Stimulated activated naive CD4-positive, alpha-beta T cell (primary cell): ENCODE measurements at regions not wholly inside any gene's neighbourhood (a gene's known extent, or its start where the extent isn't known, plus 50 kb on each side); places are given as distances from the start of the nearest gene placed in this dataset.
"Not testable (repeated sequence)": the region's sequence is repeated elsewhere in the genome, so short reads cannot be mapped to it uniquely, and the experiment has no call there.

Experiments used
- DNase-seq, 6 experiments: peaks; one replicate each; lab custom pipeline; 2025; lab: John Stamatoyannopoulos, UW

DNA sequence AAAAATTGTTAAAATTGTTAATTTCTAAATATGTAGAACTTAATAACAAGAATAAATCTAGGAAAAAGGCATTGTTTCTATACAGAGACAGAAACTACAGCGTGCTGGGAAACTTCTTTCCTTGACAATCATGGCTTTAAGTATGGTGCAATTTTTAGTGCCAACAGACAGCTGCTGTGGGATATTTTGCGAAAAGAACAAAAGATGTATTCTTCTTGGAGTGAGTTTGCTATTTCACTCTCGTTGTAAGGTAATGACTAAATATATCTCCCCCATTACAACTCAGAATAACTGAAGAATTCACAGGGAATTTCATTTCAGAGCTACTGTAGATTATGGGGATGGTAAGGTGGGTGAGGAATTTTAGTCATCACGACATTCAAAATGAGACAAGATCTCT lies 2055.0 kb upstream of the ACO1 start:
- DNase-seq, result no peak

DNA sequence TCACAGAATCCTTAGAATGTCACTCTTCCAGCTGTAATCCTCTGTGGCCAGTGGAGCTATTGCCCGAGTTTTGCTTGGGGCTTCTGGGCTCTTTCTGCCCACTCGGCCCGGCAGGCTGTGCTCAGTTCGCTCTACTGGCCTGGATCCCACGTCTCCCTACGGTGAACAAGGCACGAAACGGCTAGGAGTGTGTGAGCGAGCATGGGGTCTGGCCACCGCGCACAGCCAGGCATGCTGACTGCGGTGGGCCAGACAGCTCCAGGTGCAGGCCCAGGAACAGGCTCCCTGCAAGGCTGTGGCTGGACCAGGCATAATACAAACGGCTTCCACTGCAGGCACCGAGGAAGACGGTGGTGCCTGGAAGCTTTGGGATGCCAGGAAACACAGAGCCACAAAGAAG lies 2035.5 kb upstream of the ACO1 start:
- DNase-seq, result no peak

DNA sequence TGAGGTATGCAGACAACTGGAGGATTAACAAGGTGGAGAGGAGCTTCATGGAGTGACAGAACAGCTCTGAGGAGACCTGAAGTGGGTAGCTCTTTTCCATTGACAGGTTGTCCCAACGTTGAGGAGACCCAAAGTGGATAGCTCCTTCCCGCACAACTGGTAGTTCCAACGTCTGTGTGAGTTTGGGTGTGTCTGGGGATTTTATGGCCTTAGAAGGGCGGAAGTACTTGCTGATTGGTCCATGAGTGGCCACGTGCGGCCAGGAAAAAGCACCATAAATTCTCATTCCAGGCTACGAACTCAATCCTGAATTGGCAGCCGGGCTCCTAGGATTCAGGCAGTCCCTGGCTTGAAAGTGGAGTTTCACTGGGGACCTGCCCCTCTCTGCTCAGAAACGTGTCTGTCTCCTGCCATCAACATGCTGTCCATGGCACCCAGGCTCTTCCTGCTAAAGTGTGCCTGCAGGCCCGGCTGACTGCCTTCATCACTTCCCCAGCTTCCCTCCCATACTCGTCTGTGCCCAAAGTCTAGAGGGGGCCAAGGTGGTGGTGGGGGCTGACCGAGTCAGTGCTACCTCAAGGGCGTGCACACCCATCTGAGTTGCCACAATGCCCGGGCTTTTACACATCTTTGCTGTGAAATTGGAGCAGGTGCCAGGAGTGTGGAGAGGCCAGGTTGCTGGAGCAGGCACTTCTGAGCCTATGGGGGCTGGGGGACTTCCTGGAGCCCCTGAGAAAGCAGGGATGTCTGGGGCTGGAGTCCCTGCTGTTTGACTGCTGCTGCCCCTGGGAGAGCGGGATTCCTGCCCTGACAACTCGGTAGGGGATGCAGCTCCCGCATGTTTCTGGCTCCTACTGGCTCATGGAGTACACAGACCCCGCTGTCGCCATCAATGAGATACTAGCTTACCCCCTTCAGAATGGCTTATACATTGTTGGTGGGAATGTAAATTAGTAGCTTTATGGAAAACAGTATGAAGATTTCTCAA lies 2034.6 kb upstream of the ACO1 start:
- no peak for DNase-seq

DNA sequence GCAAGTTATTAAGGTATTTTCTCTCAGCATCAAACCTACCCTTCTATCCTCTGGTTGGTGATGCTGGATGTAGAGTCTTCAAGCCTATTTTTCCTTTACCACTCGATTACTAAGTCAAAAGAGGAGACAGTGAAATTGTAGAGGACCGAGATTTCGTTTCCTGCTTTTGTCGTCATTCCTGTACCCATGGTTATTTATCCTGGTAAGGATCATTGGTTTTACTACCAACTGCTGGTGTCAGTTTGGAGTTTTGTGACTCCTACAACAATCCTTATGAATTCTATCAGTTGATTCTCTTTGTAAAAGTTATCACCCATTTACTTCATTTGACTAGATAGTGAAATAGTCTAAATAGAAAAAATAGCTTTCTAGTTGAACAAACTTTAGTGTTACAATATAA lies 2028.2 kb upstream of the ACO1 start:
- no peak for DNase-seq

DNA sequence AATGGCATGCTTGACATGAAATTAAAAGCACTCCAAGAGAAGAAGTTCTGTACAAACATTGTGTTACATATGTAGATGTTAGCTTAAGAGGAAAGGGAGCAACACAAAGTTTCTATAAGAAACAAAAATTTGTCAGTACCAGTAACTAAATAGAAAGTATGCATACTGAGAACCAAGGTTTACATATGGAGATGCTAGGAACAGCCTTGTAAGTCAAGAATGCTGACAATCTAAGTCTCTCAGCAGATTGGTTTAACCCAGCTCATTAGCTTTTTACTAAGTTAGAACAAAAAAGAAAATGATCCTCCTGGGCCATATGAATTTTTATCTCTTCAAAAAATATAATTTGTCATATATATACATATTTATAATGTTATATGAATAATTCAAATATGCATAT lies 2022.1 kb upstream of the ACO1 start:
- no peak for DNase-seq

DNA sequence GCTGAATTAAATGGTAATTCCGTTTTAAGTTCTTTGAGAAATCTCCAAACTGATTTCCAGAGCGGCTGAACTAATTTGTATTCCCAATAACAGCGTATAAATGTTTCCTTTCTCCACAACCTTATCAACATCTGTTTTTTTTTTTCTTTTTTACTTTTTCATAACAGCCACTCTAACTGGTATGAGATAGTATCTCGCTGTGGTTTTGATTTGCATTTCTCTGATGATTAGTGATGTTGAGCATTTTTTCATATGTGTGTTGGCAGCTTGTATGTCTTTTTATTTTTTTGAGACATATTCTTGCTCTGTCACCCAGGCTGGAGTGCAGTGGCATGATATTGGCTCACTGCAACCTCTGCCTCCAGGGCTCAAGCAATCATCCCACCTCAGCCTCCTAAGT lies 2018.3 kb upstream of the ACO1 start:
- not testable (repeated sequence) for DNase-seq

DNA sequence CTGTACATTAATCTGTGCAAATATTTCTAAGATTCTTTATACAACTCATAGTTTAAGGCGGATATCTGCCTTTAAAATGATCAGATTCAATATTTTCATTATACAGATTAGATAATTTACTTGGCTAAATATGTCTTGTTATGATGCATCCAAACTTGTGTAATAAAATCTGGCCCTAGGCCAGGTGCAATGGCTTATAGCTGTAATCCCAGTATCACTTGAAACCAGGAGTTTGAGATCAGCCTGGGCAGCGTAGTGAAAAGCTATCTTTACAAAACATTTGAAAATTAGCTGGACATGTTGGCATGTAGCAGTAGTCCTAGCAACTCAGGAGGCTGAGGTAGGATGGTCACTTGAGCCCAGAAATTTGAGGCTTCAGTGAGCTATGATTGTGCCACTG lies 2002.2 kb upstream of the ACO1 start:
- DNase-seq, result no peak

DNA sequence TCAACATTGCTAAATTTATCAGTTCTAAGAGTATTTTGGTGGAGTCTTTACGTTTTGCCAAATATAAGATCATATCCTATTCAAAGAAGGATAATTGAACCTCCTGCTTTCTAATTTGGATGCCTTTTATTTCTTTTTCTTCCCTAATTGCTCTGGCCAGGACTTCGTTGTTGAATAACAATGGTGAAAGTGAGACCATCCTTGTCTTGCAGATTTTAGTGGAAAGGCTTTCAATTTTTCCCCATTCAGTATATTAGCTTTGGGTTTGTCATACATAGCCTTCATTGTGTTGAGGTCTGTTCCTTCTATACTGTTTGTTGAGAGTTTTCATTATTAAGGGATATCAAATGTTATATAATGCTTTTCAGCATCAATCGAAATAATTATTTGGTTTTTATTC lies 1974.2 kb upstream of the ACO1 start:
- DNase-seq, result no peak

DNA sequence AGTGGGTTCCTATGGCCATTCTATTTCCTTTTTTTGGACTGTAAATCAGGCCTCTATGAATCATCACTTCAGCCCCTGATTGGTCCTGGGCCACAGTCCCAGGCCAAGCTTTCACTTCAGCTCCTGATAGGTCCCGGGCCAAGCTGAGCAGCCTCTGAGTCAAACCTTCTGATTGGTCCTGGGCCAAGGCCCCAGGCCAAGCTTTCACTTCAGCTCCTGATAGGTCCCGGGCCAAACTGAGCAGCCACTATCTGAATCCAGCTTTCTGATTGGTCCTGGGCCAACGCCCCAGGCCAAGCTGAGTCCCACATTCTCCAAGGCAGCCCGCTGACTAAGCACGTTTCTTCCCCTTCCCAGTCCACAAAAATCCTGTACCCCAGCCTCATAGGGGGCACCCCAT lies 1972.9 kb upstream of the ACO1 start:
- DNase-seq, result no peak

DNA sequence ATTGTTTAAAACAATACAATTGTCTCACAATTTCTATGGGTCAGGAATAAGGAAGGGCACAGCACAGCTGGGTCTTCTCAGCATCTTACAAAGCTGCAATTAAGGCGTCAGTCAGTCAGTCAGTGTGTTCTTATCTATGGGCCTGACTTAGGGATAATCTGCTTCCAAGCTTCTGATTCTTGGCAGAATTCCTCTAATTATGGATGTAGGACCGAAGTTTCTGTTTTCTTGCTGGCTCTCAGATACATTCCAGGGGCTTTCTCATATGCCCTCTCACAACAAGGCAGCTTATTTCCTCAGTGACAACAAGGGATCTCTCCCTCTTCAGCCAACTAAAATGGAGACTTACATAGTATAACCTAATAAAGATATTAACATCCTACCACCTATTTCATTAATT lies 1925.3 kb upstream of the ACO1 start:
- no peak for DNase-seq

DNA sequence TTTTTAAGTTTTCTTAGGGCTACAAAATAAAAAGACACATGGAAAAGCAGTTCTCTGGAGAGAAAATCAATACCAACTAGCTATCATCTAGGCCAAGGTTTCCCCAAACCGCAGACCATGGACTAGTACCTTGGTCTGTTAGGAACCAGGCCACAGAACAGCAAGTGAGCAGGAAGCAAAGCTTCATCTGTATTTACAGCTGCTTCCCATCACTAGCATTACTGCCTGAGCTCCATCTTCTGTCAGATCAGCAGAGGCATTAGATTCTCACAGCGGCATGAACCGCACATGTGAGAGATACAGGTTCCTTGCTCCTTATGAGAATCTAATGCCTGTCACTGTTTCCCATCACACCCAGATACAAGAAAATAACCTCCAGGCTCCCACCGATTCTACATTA lies 1907.6 kb upstream of the ACO1 start:
- DNase-seq, result no peak

DNA sequence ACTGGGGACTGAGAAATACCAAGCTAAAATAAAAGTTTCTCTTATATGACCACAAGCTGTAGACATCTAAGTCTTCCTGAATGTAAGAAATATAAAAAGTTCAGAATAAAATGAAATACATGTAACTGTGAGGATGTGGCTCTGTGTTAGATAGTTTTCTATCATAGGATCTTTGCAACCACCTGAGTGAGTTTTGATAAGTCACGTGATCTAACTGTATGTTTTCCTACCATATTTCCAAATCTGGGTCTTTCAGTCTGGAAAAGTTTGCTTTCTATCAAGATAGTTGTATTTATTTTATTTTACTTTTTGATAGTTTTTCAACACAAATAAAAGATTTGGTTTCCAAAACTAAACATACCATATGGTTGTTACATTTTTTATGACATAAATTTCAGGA lies 1905.8 kb upstream of the ACO1 start:
- DNase-seq, result no peak

DNA sequence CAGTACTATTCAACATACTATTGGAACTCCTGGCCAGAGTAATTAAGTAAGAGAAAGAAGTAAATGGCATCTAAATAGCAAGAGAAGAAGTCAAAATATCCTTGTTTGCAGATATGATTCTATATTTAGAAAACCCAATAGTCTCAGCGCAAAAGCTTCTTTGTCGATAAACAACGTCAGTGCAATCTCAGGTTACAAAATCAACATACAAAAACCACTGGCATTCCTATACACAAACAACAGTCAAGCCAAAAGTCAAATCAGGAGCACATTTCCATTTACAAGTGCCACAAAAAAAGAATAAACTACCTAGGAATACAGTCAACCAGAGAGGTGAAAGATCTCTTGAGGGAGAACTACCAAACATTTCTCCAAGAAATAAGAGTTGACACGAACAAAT lies 1901.9 kb upstream of the ACO1 start:
- no peak for DNase-seq

DNA sequence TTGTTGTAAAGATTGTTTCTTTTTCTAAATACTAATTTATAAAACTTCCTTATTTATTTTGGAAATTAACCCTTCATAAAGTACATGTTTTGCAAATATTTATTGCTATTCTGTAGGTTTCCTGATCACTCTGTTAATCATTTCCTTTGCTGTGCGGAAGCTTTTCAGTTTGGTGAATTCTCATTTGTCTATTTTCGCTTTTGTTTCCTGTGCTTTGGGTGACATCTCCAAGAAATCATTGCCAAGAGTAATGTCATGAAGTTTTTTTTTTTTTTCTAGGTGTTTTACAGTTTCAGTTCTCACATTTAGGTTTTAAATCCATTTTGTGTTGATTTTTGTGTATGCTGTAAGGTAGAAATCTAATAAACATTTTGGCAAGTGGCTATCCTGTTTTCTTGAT lies 1899.8 kb upstream of the ACO1 start:
- DNase-seq, result no peak

DNA sequence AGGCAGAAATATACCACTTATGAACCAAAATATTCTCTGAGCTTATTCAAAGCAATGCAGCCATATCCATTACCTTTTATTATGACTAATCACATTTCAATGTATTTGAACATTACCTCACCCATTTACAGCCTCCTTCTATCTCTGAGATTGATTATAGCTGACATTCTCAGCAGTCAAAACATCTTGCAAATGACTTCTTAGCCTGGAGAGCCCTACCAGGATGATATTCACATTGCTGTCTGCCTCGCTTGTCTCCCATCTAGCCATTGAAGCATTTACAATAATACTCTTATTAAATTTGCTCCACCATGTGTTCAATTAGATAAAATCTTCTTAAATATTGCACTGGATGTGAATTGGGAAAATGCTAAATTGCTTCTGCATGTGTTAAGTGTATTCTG lies 1879.9 kb upstream of the ACO1 start:
- DNase-seq, result no peak

DNA sequence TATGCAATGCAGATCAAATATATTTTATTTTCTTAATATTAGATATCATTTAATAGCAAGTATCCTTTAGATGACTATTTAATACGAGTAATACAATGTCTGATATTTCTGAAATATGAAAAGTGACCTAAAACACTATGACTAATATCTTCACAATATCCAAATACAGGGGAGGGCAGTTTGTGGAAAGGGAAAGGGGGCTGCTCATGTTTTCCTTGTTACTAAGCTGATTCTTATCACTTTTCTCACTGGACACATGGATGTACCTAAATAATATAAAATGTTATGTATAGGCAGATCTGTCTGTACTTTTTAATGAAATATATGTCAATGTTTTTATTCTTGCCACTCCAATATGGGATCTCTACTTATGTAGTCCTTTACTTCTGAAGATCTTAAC lies 1879.1 kb upstream of the ACO1 start:
- DNase-seq, result no peak

DNA sequence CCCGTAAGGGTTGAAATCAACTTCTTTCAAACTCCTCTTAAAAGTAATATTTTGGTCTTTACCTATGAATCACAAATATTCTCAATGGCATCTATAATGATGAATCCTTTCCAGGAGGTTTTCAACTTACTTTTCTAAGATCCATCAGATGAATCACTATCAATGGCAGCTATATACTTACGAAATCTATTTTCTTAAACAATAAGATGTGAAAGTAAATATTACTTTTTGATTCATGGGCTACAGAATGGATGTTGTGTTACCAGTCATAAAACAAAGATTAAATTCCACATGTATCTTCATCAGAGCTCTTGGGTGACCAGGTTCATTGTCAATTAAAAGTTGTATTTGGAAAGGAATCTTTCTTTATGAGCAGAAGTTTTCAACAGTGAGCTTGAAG lies 1877.7 kb upstream of the ACO1 start:
- no peak for DNase-seq

DNA sequence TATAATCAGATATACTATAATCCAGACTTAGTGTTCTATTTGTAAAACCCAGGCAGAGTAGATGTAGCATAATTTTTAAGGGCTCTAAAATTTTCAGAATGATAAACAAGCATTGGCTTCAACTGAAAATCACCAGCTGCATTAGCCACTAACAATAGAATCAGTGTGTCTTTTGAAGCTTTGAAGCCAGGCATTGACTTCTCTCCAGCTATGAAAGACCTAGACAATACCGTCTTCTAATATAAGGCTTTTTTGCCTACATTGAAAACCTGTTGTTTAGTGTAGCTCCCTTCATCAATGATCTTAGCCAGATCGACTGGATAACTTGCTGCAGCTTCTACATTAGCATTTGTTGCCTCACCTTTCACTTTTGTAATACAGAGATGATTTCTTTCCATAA lies 1877.3 kb upstream of the ACO1 start:
- no peak for DNase-seq

DNA sequence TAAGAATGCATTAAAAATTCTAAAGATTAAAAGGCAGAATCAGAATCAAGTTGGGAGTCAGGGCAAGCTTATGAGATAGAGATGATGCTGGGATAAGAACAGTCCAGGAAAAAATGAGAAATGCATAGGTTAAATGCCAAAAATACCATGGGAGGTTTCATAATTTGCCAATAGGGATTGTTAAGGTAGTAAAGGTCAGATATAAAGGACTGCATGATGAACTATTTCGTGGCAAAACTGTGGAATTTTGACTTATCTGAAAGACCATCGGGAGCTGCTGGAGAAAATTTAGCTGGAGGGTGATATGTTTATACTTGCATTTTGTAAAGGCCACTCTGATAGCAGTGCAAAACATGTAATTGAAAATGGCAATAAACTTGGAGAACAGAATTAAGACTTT lies 1872.8 kb upstream of the ACO1 start:
- no peak for DNase-seq

DNA sequence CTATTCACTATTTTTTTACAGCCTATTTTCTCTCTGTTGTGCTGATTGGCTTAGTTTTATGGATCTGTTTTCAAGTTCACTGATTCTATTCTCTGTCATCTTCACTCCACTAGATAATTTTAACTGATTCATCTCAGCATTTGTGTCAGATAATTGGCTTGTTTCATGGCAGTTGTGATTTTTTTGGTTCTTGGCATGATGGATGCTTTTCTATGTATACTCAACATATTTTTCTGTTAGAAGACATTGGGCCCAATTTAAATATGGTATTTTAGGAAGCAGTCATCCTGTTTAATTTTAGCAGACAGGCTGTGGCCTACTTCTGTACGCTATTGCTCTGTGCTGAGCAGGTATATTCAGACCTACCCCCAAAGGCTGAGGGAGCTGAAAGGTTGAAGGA lies 1865.3 kb upstream of the ACO1 start:
- no peak for DNase-seq

DNA sequence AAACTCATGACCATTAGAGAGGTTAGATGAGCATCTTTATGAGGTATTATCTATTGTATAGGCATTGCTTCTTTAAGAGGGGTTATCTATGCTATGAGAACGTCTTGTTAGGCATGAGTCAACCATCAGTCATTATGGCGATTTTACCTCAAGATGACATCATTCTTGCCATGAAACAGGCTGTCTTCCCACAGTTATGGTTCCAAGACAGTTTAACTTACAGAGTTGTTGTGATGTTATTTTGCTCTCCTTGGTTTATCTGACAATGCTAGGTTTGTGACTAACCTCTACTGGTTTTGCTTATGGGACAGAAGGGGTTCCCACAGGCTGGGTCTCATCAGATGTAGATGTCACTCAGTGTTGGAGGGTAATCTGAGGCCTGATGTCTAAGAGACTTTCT lies 1864.7 kb upstream of the ACO1 start:
- no peak for DNase-seq

DNA sequence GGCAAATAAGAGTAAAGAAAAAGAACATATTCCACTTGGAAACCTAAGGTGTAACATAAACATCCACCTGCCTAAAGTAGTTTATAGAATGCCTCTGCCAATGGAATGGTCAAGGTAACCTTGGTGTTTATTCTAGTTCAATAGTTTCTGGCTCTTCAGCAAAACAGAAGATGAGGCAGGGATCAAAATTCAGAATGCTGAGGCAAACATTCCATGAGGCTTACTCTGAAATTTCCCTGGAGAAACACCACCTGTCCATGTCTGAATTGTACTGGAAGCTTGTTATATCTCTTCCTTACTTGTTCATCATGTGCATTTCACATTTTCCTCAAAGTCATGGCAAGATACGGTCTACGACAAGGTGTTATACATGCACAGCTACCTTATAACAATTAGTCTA lies 1862.4 kb upstream of the ACO1 start:
- no peak for DNase-seq

DNA sequence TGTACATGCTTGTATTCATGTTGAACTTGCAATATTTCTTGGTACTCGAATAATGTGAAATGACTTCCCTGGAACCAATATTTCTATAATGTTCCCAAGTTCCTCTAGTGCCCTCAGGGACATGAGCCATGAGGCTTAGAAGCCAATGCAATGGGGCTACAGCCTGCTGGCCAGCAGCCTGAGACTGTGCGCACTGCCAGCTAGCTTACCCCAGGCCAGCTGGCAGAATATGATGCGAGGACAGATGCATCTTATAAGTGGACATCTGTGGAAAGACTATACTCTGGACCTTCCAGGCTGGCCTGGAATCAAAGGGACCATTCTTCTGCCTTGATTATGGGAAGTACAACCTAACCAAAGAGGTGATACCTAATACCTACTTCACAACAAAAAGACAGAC lies 1862.0 kb upstream of the ACO1 start:
- no peak for DNase-seq

DNA sequence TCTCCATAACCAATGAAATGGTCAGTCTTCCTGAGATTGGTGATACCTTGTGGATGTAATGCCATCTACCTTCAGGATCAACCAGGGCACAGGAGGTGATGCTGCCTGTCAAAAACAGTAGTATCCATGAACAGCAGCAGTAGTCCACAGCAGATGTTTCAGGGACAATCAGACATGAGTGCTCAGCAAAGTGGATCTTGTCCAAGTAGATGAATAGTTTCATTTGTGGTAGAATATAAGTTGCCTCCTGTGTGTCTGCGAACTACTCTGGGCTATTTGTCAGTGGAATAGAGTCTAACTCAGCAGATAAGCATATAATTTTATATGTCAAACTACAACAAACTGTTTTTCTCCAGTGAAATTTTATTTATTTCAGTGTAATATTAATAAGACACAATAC lies 1860.1 kb upstream of the ACO1 start:
- DNase-seq, result no peak
